ENCODE measurements at regions not wholly inside any gene's neighbourhood (a gene's known extent, or its start where the extent isn't known, plus 50 kb on each side); places are given as distances from the start of the nearest gene placed in this dataset.
"Not testable (repeated sequence)": the region's sequence is repeated elsewhere in the genome, so short reads cannot be mapped to it uniquely, and the experiment has no call there.

GRCh38 chrY:12327751-12328150, 373.3 kb upstream of the USP9Y start:
- Histone ChIP-seq H3K27ac (ENCODE audit: low read length) (no peak overlapping the region), H3K36me3 (ENCODE audit: control insufficient read depth, insufficient read depth, low read length) (no peaks in the 10 kb centered on the region), H3K9me3 (ENCODE audit: control insufficient read depth, insufficient read depth, low read length) (no peaks in the 10 kb centered on the region), H3K4me3 (ENCODE audit: low read length) (no peak overlapping the region), H3K4me1 (ENCODE audit: control insufficient read depth, insufficient read depth, low read length) (no peaks in the 10 kb centered on the region), H3K27me3 (ENCODE audit: control insufficient read depth, insufficient read depth, low read length) (no peaks in the 10 kb centered on the region)
- Mint-ChIP-seq H3K9me3 (peaks cover 0 to 2% of the 10 kb centered on the region in 2 donors), H3K27ac (no peak overlapping the region), H3K36me3 (no peaks in the 10 kb centered on the region), H3K27me3 (ENCODE audit: low read depth in 2 of 2) (no peaks in the 10 kb centered on the region), H3K4me3 (no peak overlapping the region), H3K4me1 (no peaks in the 10 kb centered on the region)
- intact Hi-C loops (cut with micrococcal nuclease): no loop called here
- ATAC-seq: no peak
- no peak for DNase-seq
- no peak for TF ChIP-seq CTCF (IDR thresholded peaks at IDR 0.05)
- 91% methylated on average over 6 of the region's 7 CpGs for WGBS (ENCODE audit: insufficient coverage)

GRCh38 chrY:12331917-12332316, 369.1 kb upstream of the USP9Y start:
- intact Hi-C loops (cut with micrococcal nuclease); H3K27me3 ChIP-seq (ENCODE audit: control insufficient read depth, insufficient read depth, low read length); H3K27me3 Mint-ChIP-seq (ENCODE audit: low read depth in 2 of 2); H3K4me3 ChIP-seq (ENCODE audit: low read length); H3K27ac ChIP-seq (ENCODE audit: low read length); H3K9me3 Mint-ChIP-seq; ATAC-seq; H3K27ac Mint-ChIP-seq; H3K9me3 ChIP-seq (ENCODE audit: control insufficient read depth, insufficient read depth, low read length); DNase-seq; H3K36me3 ChIP-seq (ENCODE audit: control insufficient read depth, insufficient read depth, low read length); H3K36me3 Mint-ChIP-seq; H3K4me1 ChIP-seq (ENCODE audit: control insufficient read depth, insufficient read depth, low read length); H3K4me1 Mint-ChIP-seq; H3K4me3 Mint-ChIP-seq: not testable (repeated sequence)
- 78% methylated on average over 6 of the region's 10 CpGs for WGBS (ENCODE audit: insufficient coverage)

DNA sequence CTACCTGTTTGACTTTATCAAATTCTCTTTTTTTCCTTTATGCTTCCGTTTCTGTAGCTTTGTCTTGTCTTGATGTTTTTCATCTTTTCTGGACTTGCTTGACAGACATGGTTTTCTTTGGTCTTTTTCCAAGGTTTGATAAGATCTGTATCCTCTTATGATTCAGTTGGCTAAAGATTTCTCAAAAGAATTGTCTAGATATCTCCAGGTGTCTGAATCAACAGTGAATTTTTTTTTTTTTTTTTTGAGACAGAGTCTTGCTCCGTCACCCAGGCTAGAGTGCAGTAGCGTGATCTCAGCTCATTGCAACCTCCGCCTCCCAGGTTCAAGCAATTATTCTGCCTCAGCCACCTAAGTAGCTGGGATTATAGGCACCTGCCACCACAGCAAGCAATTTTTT, 357.8 kb upstream of the USP9Y start:
- intact Hi-C loops (cut with micrococcal nuclease): no loop called here
- Mint-ChIP-seq H3K27ac (no peak overlapping the region), H3K4me1 (no peaks in the 10 kb centered on the region), H3K27me3 (ENCODE audit: low read depth in 2 of 2) (no peaks in the 10 kb centered on the region), H3K9me3 (no peaks in the 10 kb centered on the region), H3K4me3 (no peak overlapping the region), H3K36me3 (no peaks in the 10 kb centered on the region)
- TF ChIP-seq CTCF (IDR thresholded peaks at IDR 0.05): no peak
- WGBS (ENCODE audit: insufficient coverage): 93% methylated on average over 4 of the region's 4 CpGs
- Histone ChIP-seq H3K4me1 (ENCODE audit: control insufficient read depth, insufficient read depth, low read length) (no peaks in the 10 kb centered on the region), H3K9me3 (ENCODE audit: control insufficient read depth, insufficient read depth, low read length) (no peaks in the 10 kb centered on the region), H3K27me3 (ENCODE audit: control insufficient read depth, insufficient read depth, low read length) (no peaks in the 10 kb centered on the region), H3K27ac (ENCODE audit: low read length) (no peak overlapping the region), H3K36me3 (ENCODE audit: control insufficient read depth, insufficient read depth, low read length) (no peaks in the 10 kb centered on the region), H3K4me3 (ENCODE audit: low read length) (no peak overlapping the region)
- no peak for DNase-seq
- ATAC-seq: no peak

DNA sequence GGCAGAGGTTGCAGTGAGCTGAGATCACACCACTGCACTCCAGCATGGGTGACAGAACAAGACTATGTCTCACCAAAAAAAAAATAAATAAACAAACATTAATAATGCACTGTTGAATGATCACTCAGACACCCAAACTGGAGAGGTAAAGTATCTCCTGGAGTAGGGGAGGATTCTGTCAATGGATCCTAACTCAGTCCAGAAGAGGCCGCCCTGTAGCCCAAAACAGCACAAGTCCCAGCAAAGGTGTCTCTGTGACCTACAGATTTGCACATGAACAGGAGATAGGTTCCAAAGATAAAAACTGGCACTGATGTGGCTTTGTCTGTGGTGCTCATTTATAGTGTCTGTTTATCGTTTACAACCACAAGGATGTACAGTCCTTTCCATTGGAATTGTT, 352.9 kb upstream of the USP9Y start:
- Histone ChIP-seq H3K4me1 (ENCODE audit: control insufficient read depth, insufficient read depth, low read length) (no peaks in the 10 kb centered on the region), H3K27ac (ENCODE audit: low read length) (no peak overlapping the region), H3K4me3 (ENCODE audit: low read length) (no peak overlapping the region), H3K36me3 (ENCODE audit: control insufficient read depth, insufficient read depth, low read length) (no peaks in the 10 kb centered on the region), H3K9me3 (ENCODE audit: control insufficient read depth, insufficient read depth, low read length) (no peaks in the 10 kb centered on the region), H3K27me3 (ENCODE audit: control insufficient read depth, insufficient read depth, low read length) (no peaks in the 10 kb centered on the region)
- TF ChIP-seq CTCF (IDR thresholded peaks at IDR 0.05): no peak
- Mint-ChIP-seq H3K9me3 (no peaks in the 10 kb centered on the region), H3K4me3 (no peak overlapping the region), H3K4me1 (no peaks in the 10 kb centered on the region), H3K36me3 (no peaks in the 10 kb centered on the region), H3K27ac (no peak overlapping the region), H3K27me3 (ENCODE audit: low read depth in 2 of 2) (no peaks in the 10 kb centered on the region)
- DNase-seq (no peak), ATAC-seq (no peak)
- intact Hi-C loops (cut with micrococcal nuclease): no loop called here
- WGBS (ENCODE audit: insufficient coverage): 65% methylated on average over 2 of the region's 2 CpGs

All from natural killer cell (primary cell).